Epithelial cell of esophagus (primary cell): ENCODE measurements at regions not wholly inside any gene's neighbourhood (a gene's known extent, or its start where the extent isn't known, plus 50 kb on each side); places are given as distances from the start of the nearest gene placed in this dataset.

Source experiments
- DNase-seq: peaks from one replicate; pipeline ENCODE4 v3.0.0; 2010; ENCODE audit warnings: low read depth
- H3K4me3 ChIP-seq: 2 replicates; pipeline ENCODE4 v1.5.1; 2011; ENCODE audit warnings: mild to moderate bottlenecking, low read length, control low read depth
- CTCF ChIP-seq: IDR thresholded peaks from 2 replicates; pipeline ENCODE4 v1.5.1; 2011; ENCODE audit warnings: low read depth, mild to moderate bottlenecking, low read length, control low read depth, inconsistent platforms; ENCODE audit not compliant: insufficient read depth; ENCODE audit errors: missing control alignments

DNA sequence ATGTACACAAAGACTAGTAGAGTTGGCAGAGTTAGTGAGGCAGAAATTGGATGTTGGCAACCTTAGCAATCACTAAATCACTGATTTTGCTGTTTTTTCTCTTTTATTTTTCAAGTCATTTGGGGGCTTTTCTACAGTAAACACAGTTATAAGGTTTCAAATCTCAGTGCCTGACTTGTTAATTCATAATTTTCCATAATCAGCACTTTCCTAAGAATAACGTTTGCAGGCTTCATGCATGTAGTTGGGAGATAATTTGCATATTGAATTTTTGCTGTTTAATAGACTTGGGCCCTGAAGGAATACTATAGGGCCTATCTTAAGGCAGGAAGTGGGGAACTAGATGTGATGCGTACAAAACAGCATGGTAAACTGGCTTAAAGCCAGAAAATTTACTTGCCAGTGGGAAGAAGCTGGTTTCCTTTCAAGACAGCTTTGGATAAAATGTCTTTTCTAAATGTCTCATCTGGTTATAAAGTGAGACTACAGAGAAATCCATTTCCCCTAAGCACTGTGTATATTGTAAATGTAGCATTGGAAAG, 127.2 kb upstream of the SMIM21 start:
- H3K4me3 ChIP-seq: no peak overlapping the region
- DNase-seq: no peak
- no peak for TF ChIP-seq CTCF

GRCh38 chr18:75554176-75554575, 126.7 kb upstream of the SMIM21 start:
- no peak for DNase-seq
- TF ChIP-seq CTCF: no peak
- H3K4me3 ChIP-seq: no peak overlapping the region

- no peak for DNase-seq
- TF ChIP-seq CTCF: no peak
- H3K4me3 ChIP-seq: no peak overlapping the region
These were observed 125.5 kb upstream of the SMIM21 start for GRCh38 chr18:75553021-75553420.

GRCh38 chr18:75551071-75551470, 123.6 kb upstream of the SMIM21 start:
- no peak for DNase-seq
- H3K4me3 ChIP-seq: no peak overlapping the region
- no peak for TF ChIP-seq CTCF

GRCh38 chr18:75548353-75548905, 120.9 kb upstream of the SMIM21 start:
- TF ChIP-seq CTCF: no peak
- no peak overlapping the region for H3K4me3 ChIP-seq
- no peak for DNase-seq

GRCh38 chr18:75546964-75547363, 119.5 kb upstream of the SMIM21 start:
- TF ChIP-seq CTCF: no peak
- no peak for DNase-seq

GRCh38 chr18:75545189-75545588, 117.7 kb upstream of the SMIM21 start:
- no peak overlapping the region for H3K4me3 ChIP-seq
- TF ChIP-seq CTCF: no peak
- no peak for DNase-seq

More at GRCh38 chr18:75546964-75547363, 119.5 kb upstream of the SMIM21 start:
- no peak overlapping the region for H3K4me3 ChIP-seq
